Testis (tissue), 2 donors: ENCODE measurements at regions not wholly inside any gene's neighbourhood (a gene's known extent, or its start where the extent isn't known, plus 50 kb on each side); places are given as distances from the start of the nearest gene placed in this dataset.

ENCODE experiments used
- CTCF ChIP-seq, 3 experiments: fragments of 450-650 bp in 2 of 3; fragments of 200-600 bp in 1 of 3; sonication (generic) in 1 of 3; IDR thresholded peaks; one replicate each; pipeline ENCODE4 v1.5.1; 2016 to 2019; ENCODE audit warnings: antibody characterized with exemption in 3 of 3, mild to moderate bottlenecking in 2 of 3, moderate library complexity in 1 of 3
- POLR2A ChIP-seq: fragments of 450-650 bp; IDR thresholded peaks from one replicate; pipeline ENCODE4 v1.6.1; 2017; ENCODE audit warnings: antibody characterized with exemption, mild to moderate bottlenecking, moderate library complexity

DNA sequence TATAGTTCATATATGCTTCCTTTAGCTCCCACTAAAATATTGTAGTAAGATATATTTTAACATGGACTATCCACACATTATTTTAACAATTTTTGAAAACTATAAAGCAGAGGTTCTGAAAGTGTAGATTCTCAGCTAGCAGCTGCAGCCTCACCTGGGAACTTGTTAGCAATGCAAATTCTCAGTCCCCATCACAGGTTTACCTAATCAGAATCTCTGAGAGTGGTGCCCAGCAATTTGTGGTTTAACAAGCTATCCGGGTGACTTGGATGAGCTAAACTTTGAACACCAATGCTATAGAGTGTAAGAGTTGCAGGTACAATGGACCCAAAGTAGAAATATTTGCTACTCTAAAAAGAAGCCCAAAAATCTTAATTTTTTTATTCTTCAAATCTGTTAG, 99.8 kb upstream of the MDFIC start:
- TF ChIP-seq CTCF (IDR thresholded peaks at IDR 0.05) (no peak), POLR2A (no peak)
